ENCODE measurements at regions not wholly inside any gene's neighbourhood (a gene's known extent, or its start where the extent isn't known, plus 50 kb on each side); places are given as distances from the start of the nearest gene placed in this dataset.

- TF ChIP-seq CTCF (tag by site-specific recombination; IDR thresholded peaks at IDR 0.05) (no peak), ZBTB10 (tag by site-specific recombination; IDR thresholded peaks at IDR 0.05) (no peak), OSR2 (tag by site-specific recombination; IDR thresholded peaks at IDR 0.05) (no peak), ZNF596 (tag by site-specific recombination; IDR thresholded peaks at IDR 0.05) (no peak), ZNF654 (tag by site-specific recombination; IDR thresholded peaks at IDR 0.05; ENCODE audit: low read depth) (no peak)
Measured at GRCh38 chr5:98583586-98583985, 189.9 kb upstream of the RGMB start.
